ENCODE measurements at regions not wholly inside any gene's neighbourhood (a gene's known extent, or its start where the extent isn't known, plus 50 kb on each side); places are given as distances from the start of the nearest gene placed in this dataset.

GRCh38 chr2:195468771-195469170 is 188.3 kb upstream of the SLC39A10 start:
- H3K36me3 ChIP-seq, result no peaks in the 10 kb centered on the region
- no peaks in the 10 kb centered on the region for H4K20me1 ChIP-seq
- H3K27me3 ChIP-seq, result no peaks in the 10 kb centered on the region
- peaks cover 0 to 25% (median 13%) of the 10 kb centered on the region in 11 experiments; a peak in 16 of 22 replicates for H3K9me3 ChIP-seq (replicated peaks in 1 of 11)
- peaks cover 26 to 54% (median 44%) of the 10 kb centered on the region in 10 experiments for H3K4me1 ChIP-seq
- H3K9ac ChIP-seq, result no peak overlapping the region
- H3K4me3 ChIP-seq, result no peak overlapping the region
- no peak overlapping the region for H3K27ac ChIP-seq
- no peak for TF ChIP-seq Cebpa-rat (IDR thresholded peaks at IDR 0.05)
- peak overlapping the region in 4 of 11 experiments; percentile 5 to 20 (median 12); a peak in 6 of 22 replicates for H3K4me2 ChIP-seq

- Histone ChIP-seq H3K4me2 (no peak overlapping the region), H3K4me3 (no peak overlapping the region), H3K36me3 (no peaks in the 10 kb centered on the region), H3K9me3 (replicated peaks in 1 of 11) (peaks cover 0 to 25% (median 13%) of the 10 kb centered on the region in 11 experiments; a peak in 16 of 22 replicates), H3K27ac (no peak overlapping the region), H3K27me3 (no peaks in the 10 kb centered on the region), H4K20me1 (no peaks in the 10 kb centered on the region), H3K9ac (no peak overlapping the region), H3K4me1 (peaks cover 14 to 37% (median 29%) of the 10 kb centered on the region in 10 experiments)
- TF ChIP-seq Cebpa-rat (IDR thresholded peaks at IDR 0.05), result no peak
Observed at GRCh38 chr2:195466427-195466826, 190.6 kb upstream of the SLC39A10 start.

GRCh38 chr2:195461010-195461409 is 196.0 kb upstream of the SLC39A10 start:
- no peaks in the 10 kb centered on the region for H3K27me3 ChIP-seq
- no peak overlapping the region for H3K4me3 ChIP-seq
- H3K4me2 ChIP-seq, result no peak overlapping the region
- no peak overlapping the region for H3K9ac ChIP-seq
- no peaks in the 10 kb centered on the region for H3K4me1 ChIP-seq
- H4K20me1 ChIP-seq, result no peaks in the 10 kb centered on the region
- H3K27ac ChIP-seq, result no peak overlapping the region
- no peak for TF ChIP-seq Cebpa-rat (IDR thresholded peaks at IDR 0.05)
- no peaks in the 10 kb centered on the region for H3K36me3 ChIP-seq
- H3K9me3 ChIP-seq (replicated peaks in 1 of 11), result peaks cover 0 to 9% (median 3%) of the 10 kb centered on the region in 11 experiments; a peak in 17 of 22 replicates

- TF ChIP-seq Cebpa-rat (IDR thresholded peaks at IDR 0.05), result no peak
- H3K27ac ChIP-seq, result no peak overlapping the region
- no peaks in the 10 kb centered on the region for H3K27me3 ChIP-seq
- H3K9me3 ChIP-seq (replicated peaks in 1 of 11), result peaks cover 0 to 4% (median 0%) of the 10 kb centered on the region in 11 experiments; a peak in 3 of 22 replicates
- no peaks in the 10 kb centered on the region for H3K36me3 ChIP-seq
- H3K4me3 ChIP-seq, result no peak overlapping the region
- H3K9ac ChIP-seq, result no peak overlapping the region
- H4K20me1 ChIP-seq, result no peaks in the 10 kb centered on the region
- H3K4me2 ChIP-seq, result no peak overlapping the region
- H3K4me1 ChIP-seq, result no peaks in the 10 kb centered on the region
Observed at GRCh38 chr2:195458936-195459335, 198.1 kb upstream of the SLC39A10 start.

- Histone ChIP-seq H3K4me2 (no peak overlapping the region), H4K20me1 (no peaks in the 10 kb centered on the region), H3K4me3 (no peak overlapping the region), H3K4me1 (no peaks in the 10 kb centered on the region), H3K9me3 (replicated peaks in 1 of 11) (peaks cover 0 to 4% (median 0%) of the 10 kb centered on the region in 11 experiments; a peak in 3 of 22 replicates), H3K9ac (no peak overlapping the region), H3K27ac (no peak overlapping the region), H3K36me3 (no peaks in the 10 kb centered on the region), H3K27me3 (no peaks in the 10 kb centered on the region)
- no peak for TF ChIP-seq Cebpa-rat (IDR thresholded peaks at IDR 0.05)
Observed at GRCh38 chr2:195457873-195458272, 199.2 kb upstream of the SLC39A10 start.

GRCh38 chr2:195456771-195457170 is 200.3 kb upstream of the SLC39A10 start:
- no peaks in the 10 kb centered on the region for H3K4me1 ChIP-seq
- no peaks in the 10 kb centered on the region for H3K27me3 ChIP-seq
- peaks cover 0 to 4% (median 0%) of the 10 kb centered on the region in 11 experiments; a peak in 3 of 22 replicates for H3K9me3 ChIP-seq (replicated peaks in 1 of 11)
- TF ChIP-seq Cebpa-rat (IDR thresholded peaks at IDR 0.05), result no peak
- no peaks in the 10 kb centered on the region for H4K20me1 ChIP-seq
- H3K4me3 ChIP-seq, result no peak overlapping the region
- no peaks in the 10 kb centered on the region for H3K36me3 ChIP-seq
- H3K9ac ChIP-seq, result no peak overlapping the region
- H3K4me2 ChIP-seq, result no peak overlapping the region
- no peak overlapping the region for H3K27ac ChIP-seq

GRCh38 chr2:195451160-195451559 is 205.9 kb upstream of the SLC39A10 start:
- Histone ChIP-seq H3K4me2 (no peak overlapping the region), H3K4me1 (no peaks in the 10 kb centered on the region), H3K9ac (no peak overlapping the region), H4K20me1 (no peaks in the 10 kb centered on the region), H3K27ac (no peak overlapping the region), H3K9me3 (replicated peaks in 1 of 11) (no peaks in the 10 kb centered on the region), H3K27me3 (no peaks in the 10 kb centered on the region), H3K4me3 (no peak overlapping the region), H3K36me3 (no peaks in the 10 kb centered on the region)
- TF ChIP-seq Cebpa-rat (IDR thresholded peaks at IDR 0.05), result no peak

GRCh38 chr2:195450552-195451113 is 206.4 kb upstream of the SLC39A10 start:
- H3K36me3 ChIP-seq, result no peaks in the 10 kb centered on the region
- H3K9ac ChIP-seq, result no peak overlapping the region
- no peaks in the 10 kb centered on the region for H3K4me1 ChIP-seq
- no peaks in the 10 kb centered on the region for H4K20me1 ChIP-seq
- H3K4me2 ChIP-seq, result no peak overlapping the region
- no peak for TF ChIP-seq Cebpa-rat (IDR thresholded peaks at IDR 0.05)
- no peaks in the 10 kb centered on the region for H3K27me3 ChIP-seq
- no peak overlapping the region for H3K27ac ChIP-seq
- H3K9me3 ChIP-seq (replicated peaks in 1 of 11), result no peaks in the 10 kb centered on the region
- no peak overlapping the region for H3K4me3 ChIP-seq

- Histone ChIP-seq H3K4me2 (no peak overlapping the region), H3K4me1 (no peaks in the 10 kb centered on the region), H3K4me3 (no peak overlapping the region), H3K27ac (no peak overlapping the region), H3K9me3 (replicated peaks in 1 of 11) (peaks cover 4 to 10% (median 8%) of the 10 kb centered on the region in 11 experiments; a peak in 13 of 22 replicates), H3K36me3 (no peaks in the 10 kb centered on the region), H3K9ac (no peak overlapping the region), H4K20me1 (no peaks in the 10 kb centered on the region), H3K27me3 (no peaks in the 10 kb centered on the region)
- no peak for TF ChIP-seq Cebpa-rat (IDR thresholded peaks at IDR 0.05)
Observed at GRCh38 chr2:195447323-195447975, 209.6 kb upstream of the SLC39A10 start.

- Histone ChIP-seq H3K4me1 (no peaks in the 10 kb centered on the region), H3K4me2 (no peak overlapping the region), H3K9me3 (replicated peaks in 1 of 11) (peaks cover 14 to 29% (median 23%) of the 10 kb centered on the region in 11 experiments), H3K27ac (no peak overlapping the region), H3K4me3 (no peak overlapping the region), H3K9ac (no peak overlapping the region), H4K20me1 (no peaks in the 10 kb centered on the region), H3K27me3 (no peaks in the 10 kb centered on the region), H3K36me3 (no peaks in the 10 kb centered on the region)
- no peak for TF ChIP-seq Cebpa-rat (IDR thresholded peaks at IDR 0.05)
Observed at GRCh38 chr2:195445639-195446038, 211.4 kb upstream of the SLC39A10 start.
